Suppressor macrophage treated with lipopolysaccharide for 4 hours (primary cell): ENCODE measurements at regions not wholly inside any gene's neighbourhood (a gene's known extent, or its start where the extent isn't known, plus 50 kb on each side); places are given as distances from the start of the nearest gene placed in this dataset.
A peak's percentile ranks its signal among the peaks of the same experiment; 100 is the strongest.
"Not testable (repeated sequence)": the region's sequence is repeated elsewhere in the genome, so short reads cannot be mapped to it uniquely, and the experiment has no call there.

Source experiments
- DNase-seq: peaks from one replicate; pipeline ENCODE4 v3.0.0-alpha.2; 2020

- not testable (repeated sequence) for DNase-seq
Observed at GRCh38 chr7:73244782-73245311, 63.8 kb downstream of the NSUN5 start.

- DNase-seq = not testable (repeated sequence)
Observed at GRCh38 chr7:73234994-73235717, 73.5 kb downstream of the NSUN5 start.

GRCh38 chr7:73225745-73226144 lies 82.9 kb downstream of the NSUN5 start:
- DNase-seq = not testable (repeated sequence)

- not testable (repeated sequence) for DNase-seq
Observed at GRCh38 chr7:73221724-73222123, 86.9 kb downstream of the NSUN5 start.

GRCh38 chr7:73220766-73221370 lies 87.8 kb downstream of the NSUN5 start:
- DNase-seq = not testable (repeated sequence)

GRCh38 chr7:73220357-73220756 lies 88.3 kb downstream of the NSUN5 start:
- not testable (repeated sequence) for DNase-seq

- not testable (repeated sequence) for DNase-seq
Observed at GRCh38 chr7:73218802-73219201, 89.8 kb downstream of the NSUN5 start.

GRCh38 chr7:73216046-73216675 lies 92.5 kb downstream of the NSUN5 start:
- not testable (repeated sequence) for DNase-seq

- DNase-seq = not testable (repeated sequence)
Observed at GRCh38 chr7:73215232-73215631, 93.4 kb downstream of the NSUN5 start.

GRCh38 chr7:73214471-73214870 lies 94.2 kb downstream of the NSUN5 start:
- peak; percentile 59 for DNase-seq

- not testable (repeated sequence) for DNase-seq
Observed at GRCh38 chr7:73213076-73213475, 95.5 kb downstream of the NSUN5 start.

- not testable (repeated sequence) for DNase-seq
Observed at GRCh38 chr7:73205594-73205993, 103.0 kb downstream of the NSUN5 start.

- DNase-seq = not testable (repeated sequence)
Observed at GRCh38 chr7:73204898-73205297, 103.7 kb downstream of the NSUN5 start.

GRCh38 chr7:73203312-73203711 lies 105.3 kb downstream of the NSUN5 start:
- not testable (repeated sequence) for DNase-seq

- not testable (repeated sequence) for DNase-seq
Observed at GRCh38 chr7:73201264-73201663, 107.4 kb downstream of the NSUN5 start.

GRCh38 chr7:73200518-73201099 lies 108.0 kb downstream of the NSUN5 start:
- not testable (repeated sequence) for DNase-seq

GRCh38 chr7:73193991-73194390 lies 108.2 kb upstream of the SPDYE9 start:
- DNase-seq = not testable (repeated sequence)

- not testable (repeated sequence) for DNase-seq
Observed at GRCh38 chr7:73190483-73191155, 104.8 kb upstream of the SPDYE9 start.

- not testable (repeated sequence) for DNase-seq
Observed at GRCh38 chr7:73188287-73188686, 102.4 kb upstream of the SPDYE9 start.

- not testable (repeated sequence) for DNase-seq
Observed at GRCh38 chr7:73186589-73187309, 100.9 kb upstream of the SPDYE9 start.

- not testable (repeated sequence) for DNase-seq
Observed at GRCh38 chr7:73176813-73177212, 91.0 kb upstream of the SPDYE9 start.

- DNase-seq = not testable (repeated sequence)
Observed at GRCh38 chr7:73175322-73175721, 89.5 kb upstream of the SPDYE9 start.
